HG02571 (cell line): ENCODE measurements at regions not wholly inside any gene's neighbourhood (a gene's known extent, or its start where the extent isn't known, plus 50 kb on each side); places are given as distances from the start of the nearest gene placed in this dataset.
"Not testable (repeated sequence)": the region's sequence is repeated elsewhere in the genome, so short reads cannot be mapped to it uniquely, and the experiment has no call there.

ENCODE experiments used
- ATAC-seq: cut with Tn5 transposase; IDR thresholded peaks from one replicate; pipeline ENCODE4 v1.9.1; 2021; ENCODE audit warnings: mild to moderate bottlenecking, moderate library complexity; ENCODE audit not compliant: unreplicated experiment

DNA sequence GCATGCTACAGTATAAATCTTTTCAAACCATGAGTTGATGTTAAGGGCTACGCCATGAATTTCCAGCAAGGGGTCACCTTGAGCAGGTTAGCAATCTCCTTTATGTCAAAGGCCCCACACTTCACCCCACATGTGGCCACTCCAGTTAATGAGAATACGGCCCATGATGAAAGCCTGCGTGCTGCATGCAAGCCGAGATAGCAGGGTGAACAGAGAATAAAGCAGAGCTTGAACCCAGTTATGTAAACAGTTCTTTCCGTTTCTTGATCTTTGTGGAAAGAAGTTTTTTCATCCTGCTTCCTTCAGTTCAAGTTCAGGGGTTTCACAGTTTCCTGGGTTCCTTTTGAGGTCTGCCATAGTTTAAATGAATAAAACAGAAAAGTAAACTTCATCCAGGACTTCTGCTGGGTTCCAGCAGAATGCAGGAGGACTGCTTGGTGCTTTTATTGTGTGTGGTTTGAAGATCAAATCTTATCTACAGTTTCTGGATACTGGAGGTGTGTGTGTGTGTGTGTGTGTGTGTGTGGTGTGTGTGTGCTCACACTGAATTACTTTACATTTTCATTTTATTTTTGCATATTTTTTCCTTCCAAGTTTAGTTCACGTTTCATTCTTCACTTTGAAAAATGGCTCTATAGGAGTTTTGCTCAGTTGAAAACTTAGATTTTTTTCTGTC lies 87.1 kb downstream of the HMHB1 start:
- ATAC-seq: no peak

DNA sequence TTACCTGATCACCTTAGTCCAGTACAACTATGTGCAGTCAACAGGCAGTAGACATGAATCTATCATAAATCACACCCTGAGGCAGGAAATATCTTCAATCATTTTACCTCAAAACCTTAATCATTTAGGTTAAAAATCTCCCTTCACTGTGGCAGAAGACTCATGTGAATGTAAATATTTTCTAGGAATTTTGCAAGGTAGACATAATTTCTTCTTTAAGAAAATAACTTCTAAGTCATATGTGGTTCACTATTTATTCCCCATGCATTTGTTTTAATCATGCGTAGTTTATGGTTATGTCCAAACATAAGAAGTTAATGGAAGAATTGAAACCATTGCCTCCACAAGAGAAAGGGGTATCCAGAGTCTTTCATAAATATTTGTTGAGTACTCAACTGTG lies 97.0 kb downstream of the HMHB1 start:
- ATAC-seq: no peak

DNA sequence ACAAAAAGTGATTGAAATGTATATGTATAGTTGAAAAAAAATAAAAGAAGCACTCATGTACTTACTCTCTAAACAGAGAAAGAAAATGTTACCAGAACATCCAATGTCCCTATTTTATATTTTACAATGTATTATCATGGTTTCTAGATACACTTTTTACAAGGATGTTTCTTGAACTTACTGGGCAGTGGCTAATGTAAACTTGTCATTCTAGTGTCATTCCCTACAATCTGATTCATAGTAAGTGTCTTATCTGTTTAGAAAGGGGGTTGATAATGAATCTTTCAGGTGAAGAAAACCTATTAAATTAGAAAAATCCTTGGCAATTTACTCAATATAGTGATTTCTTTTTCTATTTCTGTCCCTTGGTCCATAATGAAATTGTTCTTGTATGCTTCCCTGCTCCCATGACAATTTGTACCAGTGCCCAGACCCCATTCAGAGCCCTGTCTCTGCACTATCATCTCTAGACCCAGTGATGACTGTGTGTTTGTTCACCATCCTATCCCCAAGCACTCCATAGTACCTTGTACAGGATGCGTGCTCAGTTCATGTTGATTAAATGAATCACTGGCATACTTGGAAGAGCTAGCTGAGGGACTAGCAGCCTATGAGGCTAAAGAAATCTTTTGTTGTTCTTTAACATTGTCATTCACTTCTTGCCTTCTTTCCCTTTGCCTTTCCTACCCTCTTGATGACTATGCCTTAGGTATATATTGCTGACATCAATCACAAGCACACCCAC lies 101.2 kb downstream of the HMHB1 start:
- ATAC-seq: no peak

DNA sequence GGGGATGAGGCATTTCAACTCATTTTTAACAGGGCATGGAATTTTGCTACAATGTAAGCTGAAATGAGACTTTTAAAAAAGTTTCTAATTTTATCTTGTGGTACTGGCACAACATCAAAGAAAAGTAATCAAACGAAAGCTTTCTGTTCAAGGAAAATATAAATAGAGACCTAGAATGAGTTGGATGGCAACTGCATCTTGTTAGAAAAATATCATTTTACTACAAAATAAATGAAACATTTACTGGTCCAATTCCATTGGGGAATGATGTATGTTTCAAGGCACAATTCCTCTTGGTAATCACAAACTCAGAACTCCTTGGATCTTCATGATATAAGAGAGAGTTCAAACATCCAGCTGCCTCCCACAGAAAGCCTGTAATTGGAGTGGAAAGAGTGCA lies 102.8 kb downstream of the HMHB1 start:
- no peak for ATAC-seq

DNA sequence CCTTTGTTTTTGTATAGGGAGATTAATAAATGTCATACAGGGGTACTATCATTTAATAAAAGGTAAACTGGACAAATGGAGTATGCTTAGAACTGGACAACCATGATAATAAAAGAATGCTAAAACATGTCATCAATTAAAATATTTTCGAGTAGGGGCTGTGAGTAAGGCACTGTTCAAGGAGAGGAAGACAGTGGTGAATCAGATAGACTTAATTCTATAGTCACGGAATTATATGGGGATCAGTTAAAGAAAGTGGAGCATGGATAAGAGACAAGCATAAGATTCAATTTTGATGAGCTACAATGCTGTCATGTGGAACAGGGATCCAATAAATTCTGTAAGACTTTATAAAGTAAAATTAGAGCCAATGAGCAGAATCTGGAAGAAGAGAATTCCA lies 104.5 kb downstream of the HMHB1 start:
- ATAC-seq: no peak

DNA sequence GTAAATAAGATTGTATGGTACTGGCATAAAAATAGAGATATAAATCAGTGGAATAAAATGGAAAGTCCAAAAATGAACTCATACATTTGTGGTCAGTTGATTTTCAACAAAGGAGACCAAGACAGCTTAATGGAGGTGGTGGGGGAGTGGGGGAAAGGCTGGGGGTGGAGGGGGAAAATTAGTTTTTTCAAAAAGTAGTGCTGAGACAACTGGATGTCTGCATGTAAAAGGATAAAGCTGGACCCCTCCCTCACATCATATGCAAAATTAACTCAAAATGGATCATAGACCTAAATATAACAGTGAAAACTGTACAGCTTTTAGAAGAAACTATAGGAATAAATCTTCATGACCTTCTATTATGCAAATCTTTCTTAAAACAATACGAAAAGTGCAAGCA lies 107.0 kb downstream of the HMHB1 start:
- ATAC-seq: no peak

DNA sequence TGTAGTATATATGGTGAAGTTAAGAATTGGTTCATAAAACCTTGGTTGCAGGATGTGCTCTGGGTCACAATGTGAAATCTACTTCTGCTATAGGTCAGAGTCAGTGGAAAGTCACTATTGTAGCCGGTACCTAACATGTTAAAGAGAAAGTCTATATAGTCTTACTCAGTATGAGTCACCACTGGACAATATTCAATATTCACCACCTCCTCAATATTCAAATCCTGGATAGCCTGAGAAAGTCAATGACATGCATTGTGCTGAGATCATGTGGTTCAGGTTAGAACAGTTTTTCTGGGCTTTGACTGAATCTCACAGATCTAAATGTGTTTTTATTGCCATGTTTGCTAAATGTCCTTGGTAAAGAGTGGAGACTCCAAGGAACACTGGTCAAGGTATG lies 108.8 kb downstream of the HMHB1 start:
- ATAC-seq: no peak

DNA sequence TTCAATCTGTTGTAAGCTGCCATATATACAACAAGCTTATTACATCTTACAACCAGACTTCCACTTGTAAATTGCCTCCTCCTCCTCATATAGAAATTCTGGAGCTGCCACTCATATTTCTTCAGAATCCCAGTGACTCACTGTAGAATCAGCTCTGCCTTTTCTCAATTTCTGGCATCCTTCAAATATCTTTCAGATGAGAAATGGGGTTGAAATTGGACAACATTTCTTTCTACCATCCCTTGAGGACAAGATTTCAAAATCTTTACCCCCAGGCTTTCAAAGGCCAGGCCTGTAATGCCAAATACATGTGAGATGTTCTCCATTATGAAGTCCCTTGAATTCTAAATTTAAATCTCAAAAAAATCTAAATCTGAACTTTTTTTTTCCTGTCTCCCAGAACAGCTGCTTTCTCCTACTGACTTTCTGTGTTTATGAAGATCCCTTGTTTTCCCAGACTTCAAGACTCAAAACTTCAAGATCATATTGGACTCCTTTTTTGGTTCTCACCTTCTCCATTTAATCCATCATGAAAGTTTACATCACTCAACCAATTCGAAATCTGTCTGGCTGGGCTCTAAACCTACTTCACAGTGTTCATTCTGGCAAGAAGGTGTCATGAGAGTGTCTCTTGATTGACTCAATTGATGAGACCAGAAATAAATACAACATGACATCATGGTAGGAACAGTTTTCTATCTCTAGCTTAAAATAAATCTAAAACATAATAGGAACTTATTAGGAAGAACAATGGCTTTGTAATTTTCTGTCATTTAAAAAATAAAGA lies 109.8 kb downstream of the HMHB1 start:
- no peak for ATAC-seq

DNA sequence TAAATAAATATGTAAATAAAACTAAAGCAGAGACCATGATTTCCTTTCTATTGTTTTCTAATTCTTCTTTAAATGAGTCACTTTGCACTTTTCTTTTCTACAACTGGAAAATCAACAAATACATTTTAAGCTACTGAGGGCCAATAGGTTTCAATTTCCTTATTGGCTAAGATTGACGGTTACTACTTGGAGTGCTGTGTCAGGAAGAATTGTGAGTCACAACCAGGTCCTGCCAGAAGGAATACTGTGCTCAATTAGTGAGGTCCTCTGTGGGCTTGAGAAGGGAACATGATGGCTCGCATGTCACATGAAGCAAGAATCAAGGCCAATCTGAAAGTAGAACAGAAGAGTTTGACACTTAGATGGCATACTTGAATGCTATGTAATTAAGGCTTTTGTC lies 110.8 kb downstream of the HMHB1 start:
- no peak for ATAC-seq

DNA sequence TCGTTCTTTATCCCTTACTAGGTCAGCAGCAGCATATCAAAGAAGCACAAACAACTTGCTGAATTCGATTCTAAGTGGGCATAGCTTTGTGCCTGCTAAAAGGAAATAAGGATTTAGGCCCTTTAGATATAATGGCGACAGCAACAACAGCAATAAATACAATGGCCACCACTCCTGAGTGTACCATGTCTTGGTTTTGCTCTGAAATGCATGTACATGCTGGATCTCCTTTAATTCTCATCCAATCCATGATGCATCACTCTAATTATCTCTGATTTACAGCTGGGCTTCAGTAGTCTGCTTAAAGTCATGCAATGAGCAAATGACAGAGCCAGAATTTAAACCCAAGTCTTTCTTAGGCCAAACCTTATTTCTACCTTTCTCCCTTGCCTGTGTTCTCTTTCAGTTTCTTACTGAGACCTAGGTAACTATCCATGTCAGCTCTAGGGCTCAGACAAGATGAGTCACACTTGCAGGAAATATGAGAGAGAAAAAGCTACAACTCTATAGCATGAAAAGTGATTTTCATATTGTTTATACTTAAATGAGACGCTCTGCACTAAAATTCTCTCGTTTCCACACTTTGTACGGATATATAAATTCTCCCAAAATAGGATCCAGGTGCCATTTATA lies 111.8 kb downstream of the HMHB1 start:
- ATAC-seq: no peak

DNA sequence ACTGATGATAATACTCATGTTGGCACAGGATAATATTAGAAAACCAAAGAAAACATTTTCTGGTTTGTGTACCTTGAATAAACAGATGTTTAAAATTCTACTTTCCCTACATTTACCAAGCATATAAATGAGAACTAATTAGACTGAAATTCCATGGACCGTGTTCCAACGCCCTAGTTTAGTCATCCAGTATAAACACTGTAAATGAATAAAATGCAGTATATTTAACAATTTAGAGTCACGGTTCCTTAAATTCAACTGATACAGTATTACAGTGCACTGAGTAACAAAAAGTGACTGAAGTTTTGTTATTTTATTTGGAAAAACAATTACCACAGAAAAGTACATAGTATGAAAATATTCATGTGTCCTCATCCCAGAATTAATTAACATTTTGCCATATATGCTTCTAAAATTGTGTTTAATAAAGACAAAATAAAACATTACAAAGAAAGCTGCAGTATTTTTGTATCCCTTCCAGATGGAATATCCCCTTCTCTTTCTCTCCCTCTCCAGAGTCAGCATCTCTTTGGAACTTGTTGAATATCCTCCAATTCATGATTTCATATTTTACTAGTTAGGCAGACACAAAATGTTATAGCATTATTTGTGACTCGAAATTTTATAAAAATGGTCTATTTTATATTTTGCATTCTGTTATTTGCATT lies 112.5 kb downstream of the HMHB1 start:
- ATAC-seq: no peak

DNA sequence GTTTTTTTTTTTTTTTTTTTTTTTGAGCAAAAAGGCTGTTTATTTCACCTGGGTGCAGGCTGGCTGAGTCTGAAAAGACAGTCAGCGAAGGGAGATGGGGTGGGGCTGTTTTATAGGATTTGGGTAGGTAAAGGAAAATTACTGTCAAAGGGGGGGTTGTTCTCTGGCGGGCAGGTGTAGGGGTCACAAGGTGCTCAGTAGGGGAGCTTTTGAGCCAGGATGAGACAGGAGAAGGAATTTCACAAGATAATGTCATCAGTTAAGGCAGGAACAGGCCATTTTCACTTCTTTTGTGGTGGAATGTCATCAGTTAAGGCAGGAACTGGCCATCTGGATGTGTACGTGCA lies 113.0 kb downstream of the HMHB1 start:
- ATAC-seq: not testable (repeated sequence)

DNA sequence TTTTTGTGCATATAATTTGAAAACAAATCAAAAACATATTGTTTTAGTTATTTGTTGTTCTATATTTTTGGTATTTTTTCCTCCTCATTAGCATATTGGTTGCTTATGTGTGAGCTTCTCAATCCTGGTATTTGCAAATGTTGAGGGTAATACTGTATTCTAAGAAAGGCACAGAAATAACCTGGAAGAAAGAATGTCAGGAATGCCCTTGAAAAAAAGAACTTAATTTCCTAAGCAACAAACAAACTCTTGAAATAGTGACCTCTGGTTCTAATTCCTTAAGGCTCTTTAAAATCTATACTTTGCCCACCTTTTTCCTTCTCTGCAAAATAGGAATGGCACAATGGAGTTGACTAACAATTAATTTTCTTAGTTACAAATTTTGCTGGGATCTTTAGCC lies 117.5 kb downstream of the HMHB1 start:
- no peak for ATAC-seq

DNA sequence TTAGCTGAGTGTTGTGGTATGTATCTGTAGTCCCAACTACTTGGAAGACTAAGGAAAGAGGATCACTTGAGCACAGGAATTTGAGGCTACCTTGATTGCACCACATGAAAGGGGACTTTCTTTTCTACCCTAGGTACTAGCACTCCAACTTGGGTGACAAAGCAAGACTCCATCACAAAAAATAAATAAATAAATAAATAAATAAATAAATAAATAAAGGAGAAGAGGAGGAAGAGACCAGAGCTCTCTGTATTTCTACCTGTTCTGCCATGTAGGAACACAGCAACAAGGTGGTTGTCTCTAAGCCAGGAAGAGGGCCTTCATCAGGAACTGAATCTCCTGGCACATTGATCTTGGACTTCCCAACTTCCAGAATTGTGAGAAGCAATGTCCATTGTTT lies 118.6 kb downstream of the HMHB1 start:
- ATAC-seq: no peak

DNA sequence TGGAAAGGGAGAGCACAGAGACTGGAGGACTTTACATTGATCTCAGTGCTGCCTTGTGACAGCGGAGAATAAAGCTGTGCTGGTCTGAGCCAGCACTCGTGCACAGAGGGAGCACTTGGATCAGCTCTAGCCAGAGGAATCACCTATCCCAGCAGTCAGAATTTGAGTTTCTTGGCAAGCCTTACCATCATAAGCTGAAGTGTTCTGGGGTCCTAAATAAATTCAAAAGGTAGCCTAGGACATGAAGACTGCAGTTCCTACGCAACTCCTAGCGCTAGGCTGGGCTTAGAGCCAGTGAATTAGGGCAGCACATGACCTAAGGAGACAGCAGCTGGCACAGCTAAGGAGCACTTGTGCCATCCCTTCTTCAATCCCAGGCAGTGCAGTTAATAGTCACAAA lies 119.5 kb downstream of the HMHB1 start:
- no peak for ATAC-seq

DNA sequence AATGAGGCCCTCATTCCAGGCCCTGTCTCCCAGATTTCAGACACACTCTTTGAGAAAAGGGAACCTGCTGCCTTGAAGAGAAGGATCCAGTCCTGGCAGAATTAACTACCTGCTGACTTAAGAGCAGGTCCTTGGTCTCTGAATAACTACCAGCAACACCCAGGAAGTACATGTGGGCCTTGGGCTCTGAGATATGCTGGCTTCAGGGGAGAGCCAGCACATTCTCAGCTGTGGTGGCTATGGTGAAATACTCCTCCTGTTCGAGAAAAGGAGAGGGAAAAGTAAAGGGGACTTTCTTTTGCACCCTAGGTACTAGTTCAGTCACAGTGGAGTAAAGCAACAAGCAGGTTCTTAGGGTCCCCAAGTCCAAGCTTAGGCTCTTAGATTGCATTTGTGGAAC lies 120.0 kb downstream of the HMHB1 start:
- ATAC-seq: no peak

DNA sequence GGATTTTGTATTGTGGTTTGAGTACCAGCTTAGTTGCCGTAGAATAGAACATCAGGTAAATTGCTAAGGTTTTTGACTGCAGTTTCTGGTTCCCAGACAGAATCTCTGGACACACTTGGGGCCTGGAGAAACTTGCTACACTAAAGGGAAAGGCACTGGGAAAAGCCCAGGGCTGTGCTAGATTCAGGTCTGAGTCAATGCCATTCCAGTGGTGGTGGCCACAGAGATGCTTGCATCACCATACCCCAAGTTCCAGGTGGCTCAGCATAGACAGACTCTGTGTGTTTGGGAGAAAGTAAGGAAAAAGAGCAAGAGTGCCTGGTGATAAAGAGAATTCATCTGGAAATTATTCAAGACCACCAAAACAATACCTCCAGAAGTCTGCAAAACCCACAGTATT lies 120.6 kb downstream of the HMHB1 start:
- no peak for ATAC-seq

DNA sequence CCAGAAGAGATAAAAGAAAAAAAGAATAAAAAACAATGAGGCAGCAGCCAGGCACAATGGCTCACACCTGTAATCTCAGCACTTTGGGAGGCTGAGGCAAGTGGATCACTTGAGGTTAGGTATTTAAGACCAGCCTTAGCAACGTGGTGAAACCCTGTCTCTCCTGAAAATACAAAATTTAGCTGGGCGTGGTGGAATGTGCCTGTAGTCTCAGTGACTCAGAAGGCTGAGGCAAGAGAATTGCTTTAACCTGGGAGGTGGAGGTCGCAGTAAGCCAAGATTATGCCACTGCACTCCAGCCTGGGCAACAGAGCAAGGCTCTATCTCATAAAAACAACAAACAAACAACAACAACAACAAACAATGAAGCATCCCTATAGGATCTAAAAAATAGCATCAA lies 121.5 kb downstream of the HMHB1 start:
- ATAC-seq: no peak

DNA sequence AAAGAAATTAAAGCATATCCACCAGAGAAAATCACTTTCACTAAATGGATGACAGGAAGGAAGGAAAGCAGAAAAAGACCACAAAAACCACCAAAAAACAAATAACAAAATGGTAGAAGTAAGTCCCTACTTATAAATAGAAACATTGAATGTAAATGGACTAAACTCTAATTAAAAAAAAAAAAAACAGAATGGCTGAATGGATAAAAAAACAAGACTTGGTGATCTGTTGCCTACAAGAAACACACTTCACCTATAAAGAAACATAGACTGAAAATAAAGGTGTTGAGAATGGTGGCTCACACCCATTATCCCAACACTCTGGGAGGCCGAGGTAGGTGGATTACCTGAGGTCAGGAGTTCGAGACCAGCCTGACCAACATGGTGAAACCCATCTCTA lies 122.9 kb downstream of the HMHB1 start:
- ATAC-seq: no peak

DNA sequence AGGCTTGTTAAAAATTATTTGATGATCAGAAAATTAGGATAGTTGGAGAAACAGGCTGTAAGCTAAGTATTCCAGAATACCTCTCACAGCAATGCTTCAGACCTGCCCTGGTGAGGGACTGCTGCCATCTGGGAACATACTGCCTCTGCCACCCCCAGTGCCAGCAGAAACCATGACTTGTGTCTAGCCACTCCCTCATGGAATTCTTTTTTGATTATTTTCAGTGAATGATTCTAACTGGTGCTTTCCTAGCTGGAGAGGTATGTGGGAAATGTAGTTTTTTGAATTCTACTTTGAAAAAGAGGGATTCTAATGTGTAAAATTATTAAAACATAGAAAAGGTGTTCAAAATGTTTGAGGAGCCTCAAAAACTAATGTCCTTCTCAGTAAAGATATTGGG lies 126.3 kb downstream of the HMHB1 start:
- no peak for ATAC-seq

DNA sequence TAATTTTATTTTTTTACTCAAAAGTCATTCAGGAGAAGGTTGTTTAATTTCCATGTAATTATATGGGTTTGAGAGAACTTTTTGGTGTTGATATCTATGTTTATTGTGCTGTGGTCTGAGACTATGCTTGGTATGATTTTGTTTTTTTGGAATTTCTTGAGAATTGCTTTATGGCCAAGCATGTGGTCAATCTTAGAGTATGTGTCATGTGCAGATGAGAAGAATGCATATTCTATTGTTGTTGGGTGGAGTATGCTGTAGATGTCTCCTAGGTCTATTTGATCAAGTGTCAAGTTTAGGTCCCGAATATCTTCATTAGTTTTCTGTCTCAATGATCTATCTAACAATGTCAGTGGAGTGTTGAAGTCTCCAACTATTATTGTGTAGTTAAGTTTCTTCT lies 134.9 kb downstream of the HMHB1 start:
- no peak for ATAC-seq
